WTC11 (cell line): ENCODE measurements at regions not wholly inside any gene's neighbourhood (a gene's known extent, or its start where the extent isn't known, plus 50 kb on each side); places are given as distances from the start of the nearest gene placed in this dataset.

Source experiments
- JUN ChIP-seq: sonication (generic); formaldehyde crosslinking; IDR thresholded peaks from 2 replicates; pipeline ENCODE4 v1.8.0; 2023; ENCODE audit warnings: mild to moderate bottlenecking, missing genetic modification reagents
- NR3C1 ChIP-seq: sonication (generic); formaldehyde crosslinking; conservative IDR thresholded peaks from 2 replicates; pipeline ENCODE4 v1.8.1; 2023; ENCODE audit warnings: low read depth, mild to moderate bottlenecking, missing genetic modification reagents
- SMAD4 ChIP-seq: sonication (generic); formaldehyde crosslinking; IDR thresholded peaks from 2 replicates; pipeline ENCODE4 v1.8.0; 2022; ENCODE audit warnings: mild to moderate bottlenecking, missing genetic modification reagents
- ZNF423 ChIP-seq: fragments of 250-450 bp; sonication (Bioruptor Pico); IDR thresholded peaks from 2 replicates; pipeline ENCODE4 v2.1.2; 2022; ENCODE audit warnings: mild to moderate bottlenecking, moderate library complexity
- TF ChIP-seq, protein P1 (sequence below): fragments of 200-600 bp; IDR thresholded peaks from 2 replicates; pipeline ENCODE4 v1.8.0; 2022; ENCODE audit warnings: antibody characterized with exemption
- TF ChIP-seq, protein P2 (sequence below): sonication (generic); formaldehyde crosslinking; IDR thresholded peaks from 2 replicates; pipeline ENCODE4 v1.8.0; 2023; ENCODE audit warnings: mild to moderate bottlenecking, missing genetic modification reagents
- TF ChIP-seq, protein P3 (sequence below): sonication (generic); formaldehyde crosslinking; IDR thresholded peaks from 2 replicates; pipeline ENCODE4 v1.8.0; 2022; ENCODE audit warnings: mild to moderate bottlenecking, missing genetic modification reagents

DNA sequence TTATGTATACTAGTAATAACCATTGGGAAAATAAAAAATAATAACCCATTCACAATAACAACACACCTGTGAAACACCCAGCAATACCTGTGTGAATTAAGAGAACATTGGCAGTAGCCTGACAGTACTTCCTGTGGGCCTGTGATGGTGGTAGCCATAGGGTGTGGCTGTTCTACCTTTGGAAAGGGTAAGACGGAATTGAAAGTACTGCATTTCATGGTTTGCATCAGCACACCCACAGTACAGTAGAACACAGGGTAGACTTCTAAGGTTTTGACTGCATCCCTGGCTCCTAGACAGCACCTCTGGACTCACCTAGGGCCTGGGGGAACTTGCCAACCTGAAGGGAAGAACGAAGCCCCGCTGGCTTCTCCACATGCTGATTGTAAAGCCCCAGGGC is 279.8 kb downstream of the HTR1B start:
- TF ChIP-seq, protein P1, sequence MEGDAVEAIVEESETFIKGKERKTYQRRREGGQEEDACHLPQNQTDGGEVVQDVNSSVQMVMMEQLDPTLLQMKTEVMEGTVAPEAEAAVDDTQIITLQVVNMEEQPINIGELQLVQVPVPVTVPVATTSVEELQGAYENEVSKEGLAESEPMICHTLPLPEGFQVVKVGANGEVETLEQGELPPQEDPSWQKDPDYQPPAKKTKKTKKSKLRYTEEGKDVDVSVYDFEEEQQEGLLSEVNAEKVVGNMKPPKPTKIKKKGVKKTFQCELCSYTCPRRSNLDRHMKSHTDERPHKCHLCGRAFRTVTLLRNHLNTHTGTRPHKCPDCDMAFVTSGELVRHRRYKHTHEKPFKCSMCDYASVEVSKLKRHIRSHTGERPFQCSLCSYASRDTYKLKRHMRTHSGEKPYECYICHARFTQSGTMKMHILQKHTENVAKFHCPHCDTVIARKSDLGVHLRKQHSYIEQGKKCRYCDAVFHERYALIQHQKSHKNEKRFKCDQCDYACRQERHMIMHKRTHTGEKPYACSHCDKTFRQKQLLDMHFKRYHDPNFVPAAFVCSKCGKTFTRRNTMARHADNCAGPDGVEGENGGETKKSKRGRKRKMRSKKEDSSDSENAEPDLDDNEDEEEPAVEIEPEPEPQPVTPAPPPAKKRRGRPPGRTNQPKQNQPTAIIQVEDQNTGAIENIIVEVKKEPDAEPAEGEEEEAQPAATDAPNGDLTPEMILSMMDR: no peak
- TF ChIP-seq, protein P2, sequence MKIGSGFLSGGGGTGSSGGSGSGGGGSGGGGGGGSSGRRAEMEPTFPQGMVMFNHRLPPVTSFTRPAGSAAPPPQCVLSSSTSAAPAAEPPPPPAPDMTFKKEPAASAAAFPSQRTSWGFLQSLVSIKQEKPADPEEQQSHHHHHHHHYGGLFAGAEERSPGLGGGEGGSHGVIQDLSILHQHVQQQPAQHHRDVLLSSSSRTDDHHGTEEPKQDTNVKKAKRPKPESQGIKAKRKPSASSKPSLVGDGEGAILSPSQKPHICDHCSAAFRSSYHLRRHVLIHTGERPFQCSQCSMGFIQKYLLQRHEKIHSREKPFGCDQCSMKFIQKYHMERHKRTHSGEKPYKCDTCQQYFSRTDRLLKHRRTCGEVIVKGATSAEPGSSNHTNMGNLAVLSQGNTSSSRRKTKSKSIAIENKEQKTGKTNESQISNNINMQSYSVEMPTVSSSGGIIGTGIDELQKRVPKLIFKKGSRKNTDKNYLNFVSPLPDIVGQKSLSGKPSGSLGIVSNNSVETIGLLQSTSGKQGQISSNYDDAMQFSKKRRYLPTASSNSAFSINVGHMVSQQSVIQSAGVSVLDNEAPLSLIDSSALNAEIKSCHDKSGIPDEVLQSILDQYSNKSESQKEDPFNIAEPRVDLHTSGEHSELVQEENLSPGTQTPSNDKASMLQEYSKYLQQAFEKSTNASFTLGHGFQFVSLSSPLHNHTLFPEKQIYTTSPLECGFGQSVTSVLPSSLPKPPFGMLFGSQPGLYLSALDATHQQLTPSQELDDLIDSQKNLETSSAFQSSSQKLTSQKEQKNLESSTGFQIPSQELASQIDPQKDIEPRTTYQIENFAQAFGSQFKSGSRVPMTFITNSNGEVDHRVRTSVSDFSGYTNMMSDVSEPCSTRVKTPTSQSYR (CRISPR knock-in tag): no peak
- TF ChIP-seq NR3C1 (CRISPR knock-in tag): no peak
- TF ChIP-seq JUN (CRISPR knock-in tag): no peak
- TF ChIP-seq, protein P3, sequence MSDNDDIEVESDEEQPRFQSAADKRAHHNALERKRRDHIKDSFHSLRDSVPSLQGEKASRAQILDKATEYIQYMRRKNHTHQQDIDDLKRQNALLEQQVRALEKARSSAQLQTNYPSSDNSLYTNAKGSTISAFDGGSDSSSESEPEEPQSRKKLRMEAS (CRISPR knock-in tag): no peak
- TF ChIP-seq ZNF423 (CRISPR knock-in tag): no peak
- TF ChIP-seq SMAD4 (CRISPR knock-in tag): no peak
